WTC11 (cell line): ENCODE measurements at regions not wholly inside any gene's neighbourhood (a gene's known extent, or its start where the extent isn't known, plus 50 kb on each side); places are given as distances from the start of the nearest gene placed in this dataset.

Source experiments
- ATAC-seq: fragments of 200-7000 bp; cut with Tn5 transposase; 2 replicates; pipeline ENCODE4 v1.10.0; 2021; ENCODE audit warnings: mild to moderate bottlenecking, moderate library complexity
- CTCF ChIA-PET: fragments of 300-600 bp; sonication (Branson Sonifier 250); formaldehyde crosslinking; loops from one replicate; lab custom pipeline; 2021; ENCODE audit warnings: antibody characterized with exemption; lab: Charles Lee
- POLR2A ChIA-PET: fragments of 350-600 bp; sonication (Branson Sonifier 250); formaldehyde crosslinking; loops from one replicate; lab custom pipeline; 2021; ENCODE audit warnings: antibody characterized with exemption; lab: Charles Lee
- DNase-seq: peaks from one replicate; pipeline ENCODE4 v3.0.0; 2021; ENCODE audit warnings: low spot score
- H3K27ac Mint-ChIP-seq: 2 replicates; pipeline ENCODE4 v1.8.0; 2021; ENCODE audit warnings: mixed read lengths
- H3K27me3 Mint-ChIP-seq: 2 replicates; pipeline ENCODE4 v1.8.0; 2021; ENCODE audit warnings: low read depth, mild to moderate bottlenecking, moderate library complexity, mixed read lengths
- H3K36me3 Mint-ChIP-seq: 2 replicates; pipeline ENCODE4 v1.8.0; 2021; ENCODE audit warnings: mixed read lengths
- H3K4me1 Mint-ChIP-seq: 2 replicates; pipeline ENCODE4 v1.8.0; 2022; ENCODE audit warnings: mixed read lengths
- H3K4me3 Mint-ChIP-seq: 2 replicates; pipeline ENCODE4 v1.8.0; 2021; ENCODE audit warnings: mild to moderate bottlenecking, moderate library complexity, mixed read lengths
- H3K9me3 Mint-ChIP-seq: 2 replicates; pipeline ENCODE4 v1.8.0; 2021; ENCODE audit warnings: mixed read lengths
- ATF1 ChIP-seq: sonication (generic); formaldehyde crosslinking; IDR thresholded peaks from 2 replicates; pipeline ENCODE4 v1.8.1; 2023; ENCODE audit warnings: mild to moderate bottlenecking, moderate library complexity, missing genetic modification reagents
- E2F4 ChIP-seq: sonication (generic); formaldehyde crosslinking; IDR thresholded peaks from 2 replicates; pipeline ENCODE4 v1.8.1; 2022; ENCODE audit warnings: low read depth, mild to moderate bottlenecking, moderate library complexity, missing genetic modification reagents, borderline replicate concordance
- E2F5 ChIP-seq: sonication (generic); formaldehyde crosslinking; IDR thresholded peaks from 2 replicates; pipeline ENCODE4 v1.8.1; 2022; ENCODE audit warnings: mild to moderate bottlenecking, moderate library complexity, missing genetic modification reagents
- ELF4 ChIP-seq: sonication (generic); formaldehyde crosslinking; IDR thresholded peaks from 2 replicates; pipeline ENCODE4 v1.8.1; 2022; ENCODE audit warnings: low read depth, mild to moderate bottlenecking, moderate library complexity, missing genetic modification reagents
- EMX1 ChIP-seq: fragments of 250-450 bp; sonication (Bioruptor Pico); IDR thresholded peaks from 2 replicates; pipeline ENCODE4 v1.8.0; 2021; ENCODE audit warnings: mild to moderate bottlenecking
- ESRRA ChIP-seq: sonication (generic); formaldehyde crosslinking; IDR thresholded peaks from 2 replicates; pipeline ENCODE4 v1.8.1; 2022; ENCODE audit warnings: mild to moderate bottlenecking, missing genetic modification reagents, borderline replicate concordance
- ETV6 ChIP-seq: sonication (generic); formaldehyde crosslinking; IDR thresholded peaks from 2 replicates; pipeline ENCODE4 v1.8.1; 2022; ENCODE audit warnings: mild to moderate bottlenecking, missing genetic modification reagents
- FOXJ3 ChIP-seq: sonication (generic); formaldehyde crosslinking; IDR thresholded peaks from 2 replicates; pipeline ENCODE4 v1.9.0; 2021; ENCODE audit warnings: missing genetic modification reagents, mild to moderate bottlenecking, borderline replicate concordance
- GTF2I ChIP-seq: fragments of 250-450 bp; sonication (Bioruptor Pico); conservative IDR thresholded peaks from 2 replicates; pipeline ENCODE4 v1.4.0; 2021; ENCODE audit warnings: mild to moderate bottlenecking
- JUN ChIP-seq: sonication (generic); formaldehyde crosslinking; IDR thresholded peaks from 2 replicates; pipeline ENCODE4 v1.8.0; 2023; ENCODE audit warnings: mild to moderate bottlenecking, missing genetic modification reagents
- NFATC4 ChIP-seq: fragments of 250-450 bp; sonication (Bioruptor Pico); IDR thresholded peaks from 2 replicates; pipeline ENCODE4 v1.9.0; 2021; ENCODE audit warnings: mild to moderate bottlenecking
- NR1H2 ChIP-seq: sonication (generic); formaldehyde crosslinking; IDR thresholded peaks from 2 replicates; pipeline ENCODE4 v1.9.0; 2021; ENCODE audit warnings: mild to moderate bottlenecking, moderate library complexity, missing genetic modification reagents
- NR3C1 ChIP-seq: sonication (generic); formaldehyde crosslinking; conservative IDR thresholded peaks from 2 replicates; pipeline ENCODE4 v1.8.1; 2023; ENCODE audit warnings: low read depth, mild to moderate bottlenecking, missing genetic modification reagents
- RELA ChIP-seq: sonication (generic); formaldehyde crosslinking; IDR thresholded peaks from 2 replicates; pipeline ENCODE4 v1.8.1; 2022; ENCODE audit warnings: missing genetic modification reagents, mild to moderate bottlenecking, borderline replicate concordance
- TEAD1 ChIP-seq: sonication (generic); formaldehyde crosslinking; IDR thresholded peaks from 2 replicates; pipeline ENCODE4 v1.8.0; 2022; ENCODE audit warnings: mild to moderate bottlenecking, missing genetic modification reagents
- TP53 ChIP-seq: sonication (generic); formaldehyde crosslinking; IDR thresholded peaks from 2 replicates; pipeline ENCODE4 v1.8.1; 2023; ENCODE audit warnings: mild to moderate bottlenecking, missing genetic modification reagents
- USF2 ChIP-seq: sonication (generic); formaldehyde crosslinking; IDR thresholded peaks from 2 replicates; pipeline ENCODE4 v1.8.1; 2023; ENCODE audit warnings: mild to moderate bottlenecking, missing genetic modification reagents, moderate library complexity
- ZBTB43 ChIP-seq: sonication (generic); formaldehyde crosslinking; IDR thresholded peaks from 2 replicates; pipeline ENCODE4 v1.8.1; 2023; ENCODE audit warnings: mild to moderate bottlenecking, missing genetic modification reagents
- ZNF317 ChIP-seq: sonication (generic); formaldehyde crosslinking; IDR thresholded peaks from 2 replicates; pipeline ENCODE4 v1.8.1; 2023; ENCODE audit warnings: low read depth, mild to moderate bottlenecking, moderate library complexity, missing genetic modification reagents, borderline replicate concordance
- TF ChIP-seq, protein P1 (sequence below): sonication (generic); formaldehyde crosslinking; IDR thresholded peaks from 2 replicates; pipeline ENCODE4 v1.8.0; 2022; ENCODE audit warnings: mild to moderate bottlenecking, missing genetic modification reagents
- TF ChIP-seq, protein P2 (sequence below): fragments of 250-450 bp; sonication (Bioruptor Pico); conservative IDR thresholded peaks from 2 replicates; pipeline ENCODE4 v1.9.0; 2021; ENCODE audit warnings: mild to moderate bottlenecking
- TF ChIP-seq, protein P3 (sequence below): fragments of 250-450 bp; sonication (Bioruptor Pico); IDR thresholded peaks from 2 replicates; pipeline ENCODE4 v1.8.0; 2021; ENCODE audit warnings: mild to moderate bottlenecking
- TF ChIP-seq, protein P4 (sequence below): fragments of 250-450 bp; sonication (Bioruptor Pico); IDR thresholded peaks from 2 replicates; pipeline ENCODE4 v1.9.0; 2021; ENCODE audit warnings: moderate library complexity, mild to moderate bottlenecking, inconsistent platforms, borderline replicate concordance
- TF ChIP-seq, protein P5 (sequence below): sonication (generic); formaldehyde crosslinking; conservative IDR thresholded peaks from 2 replicates; pipeline ENCODE4 v1.8.1; 2022; ENCODE audit warnings: mild to moderate bottlenecking, missing genetic modification reagents
- TF ChIP-seq, protein P6 (sequence below): sonication (generic); formaldehyde crosslinking; IDR thresholded peaks from 2 replicates; pipeline ENCODE4 v1.8.0; 2023; ENCODE audit warnings: missing genetic modification reagents

- no peaks in the 10 kb centered on the region; the same call in 1 of the 2 replicates for H3K27me3 Mint-ChIP-seq
- H3K4me3 Mint-ChIP-seq, result no peak overlapping the region
- ChIA-PET POLR2A (no interaction called here), CTCF (no interaction called here)
- H3K36me3 Mint-ChIP-seq, result no peaks in the 10 kb centered on the region
- 0 out of 2 replicates have a peak, but pooled peaks cover 3% of the 10 kb centered on the region for H3K9me3 Mint-ChIP-seq
- no peak for TF ChIP-seq USF2
- TF ChIP-seq, protein P1, sequence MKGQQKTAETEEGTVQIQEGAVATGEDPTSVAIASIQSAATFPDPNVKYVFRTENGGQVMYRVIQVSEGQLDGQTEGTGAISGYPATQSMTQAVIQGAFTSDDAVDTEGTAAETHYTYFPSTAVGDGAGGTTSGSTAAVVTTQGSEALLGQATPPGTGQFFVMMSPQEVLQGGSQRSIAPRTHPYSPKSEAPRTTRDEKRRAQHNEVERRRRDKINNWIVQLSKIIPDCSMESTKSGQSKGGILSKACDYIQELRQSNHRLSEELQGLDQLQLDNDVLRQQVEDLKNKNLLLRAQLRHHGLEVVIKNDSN, result no peak
- no peak for TF ChIP-seq FOXJ3 (CRISPR knock-in tag)
- no peak for TF ChIP-seq ZNF317 (CRISPR knock-in tag)
- no peak for TF ChIP-seq ATF1
- TF ChIP-seq, protein P2, sequence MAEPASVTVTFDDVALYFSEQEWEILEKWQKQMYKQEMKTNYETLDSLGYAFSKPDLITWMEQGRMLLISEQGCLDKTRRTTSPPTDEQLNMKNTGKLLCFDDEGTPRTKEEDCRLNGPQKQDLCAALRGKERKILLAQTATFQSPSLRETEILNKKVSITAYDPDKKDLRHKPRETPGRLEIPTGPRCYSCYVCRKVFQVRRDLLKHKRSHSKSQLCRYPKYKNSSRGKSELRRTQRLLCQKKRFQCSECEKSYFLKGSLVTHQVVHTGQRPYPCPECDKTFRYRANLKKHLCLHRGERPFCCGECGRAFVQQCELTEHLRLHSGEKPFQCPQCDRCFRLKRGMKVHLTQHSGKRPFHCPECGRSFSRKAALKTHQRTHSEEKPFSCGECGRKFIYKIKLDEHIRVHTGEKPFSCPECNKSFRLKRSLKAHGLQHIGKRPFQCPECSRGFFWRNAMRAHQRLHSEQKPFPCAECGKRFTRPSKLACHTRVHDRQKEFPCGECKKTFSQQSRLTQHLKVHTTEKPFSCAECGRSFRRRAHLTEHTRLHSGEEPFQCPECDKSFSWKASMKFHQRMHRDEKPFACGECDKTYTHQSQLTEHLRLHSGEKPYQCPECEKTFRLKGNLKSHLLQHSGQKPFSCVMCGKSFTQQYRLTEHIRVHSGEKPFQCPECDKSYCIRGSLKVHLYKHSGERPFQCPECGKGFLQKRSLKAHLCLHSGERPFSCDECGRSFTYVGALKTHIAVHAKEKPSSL (CRISPR knock-in tag), result no peak
- no peak for TF ChIP-seq ETV6
- no peak for TF ChIP-seq NR3C1 (CRISPR knock-in tag)
- TF ChIP-seq, protein P3, sequence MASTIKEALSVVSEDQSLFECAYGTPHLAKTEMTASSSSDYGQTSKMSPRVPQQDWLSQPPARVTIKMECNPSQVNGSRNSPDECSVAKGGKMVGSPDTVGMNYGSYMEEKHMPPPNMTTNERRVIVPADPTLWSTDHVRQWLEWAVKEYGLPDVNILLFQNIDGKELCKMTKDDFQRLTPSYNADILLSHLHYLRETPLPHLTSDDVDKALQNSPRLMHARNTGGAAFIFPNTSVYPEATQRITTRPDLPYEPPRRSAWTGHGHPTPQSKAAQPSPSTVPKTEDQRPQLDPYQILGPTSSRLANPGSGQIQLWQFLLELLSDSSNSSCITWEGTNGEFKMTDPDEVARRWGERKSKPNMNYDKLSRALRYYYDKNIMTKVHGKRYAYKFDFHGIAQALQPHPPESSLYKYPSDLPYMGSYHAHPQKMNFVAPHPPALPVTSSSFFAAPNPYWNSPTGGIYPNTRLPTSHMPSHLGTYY (CRISPR knock-in tag), result no peak
- TF ChIP-seq NFATC4 (CRISPR knock-in tag), result no peak
- no peak for TF ChIP-seq EMX1 (CRISPR knock-in tag)
- no peak for TF ChIP-seq E2F4 (CRISPR knock-in tag)
- TF ChIP-seq GTF2I, result no peak
- TF ChIP-seq TP53 (CRISPR knock-in tag), result no peak
- TF ChIP-seq TEAD1, result no peak
- no peak for TF ChIP-seq ELF4 (CRISPR knock-in tag)
- TF ChIP-seq NR1H2 (CRISPR knock-in tag), result no peak
- no peak for TF ChIP-seq ZBTB43 (CRISPR knock-in tag)
- peaks cover 13% of the 10 kb centered on the region for H3K4me1 Mint-ChIP-seq
- DNase-seq, result no peak
- ATAC-seq, result no peak
- no peak overlapping the region for H3K27ac Mint-ChIP-seq
Observed at GRCh38 chr6:121594053-121594452, 158.6 kb downstream of the GJA1 start.

DNA sequence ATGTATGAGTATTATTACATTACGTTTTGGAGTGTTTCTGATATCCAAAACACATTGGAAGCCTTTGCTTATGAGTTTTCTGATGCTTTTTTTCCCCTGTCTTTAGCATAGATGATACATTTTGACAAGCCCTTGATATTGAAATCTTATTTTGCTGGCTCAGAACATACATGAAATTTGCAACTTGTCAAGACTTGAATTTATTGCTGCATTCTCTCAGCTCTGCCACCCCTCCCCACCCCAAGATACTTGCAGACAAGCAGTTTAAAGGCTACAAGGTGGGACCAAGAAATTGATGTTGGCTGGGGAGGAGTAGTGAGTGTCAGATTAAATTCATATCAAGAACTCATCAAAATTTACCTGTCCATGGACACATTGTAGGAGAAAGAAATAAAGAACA, 160.2 kb downstream of the GJA1 start:
- Mint-ChIP-seq H3K27ac (no peak overlapping the region), H3K9me3 (0 out of 2 replicates have a peak, but pooled peaks cover 3% of the 10 kb centered on the region), H3K36me3 (no peaks in the 10 kb centered on the region), H3K27me3 (no peaks in the 10 kb centered on the region; the same call in 1 of the 2 replicates), H3K4me1 (peaks cover 9% of the 10 kb centered on the region), H3K4me3 (no peak overlapping the region)
- DNase-seq (no peak), ATAC-seq (no peak)
- ChIA-PET POLR2A (no interaction called here), CTCF (no interaction called here)
- no peak for TF ChIP-seq ESRRA (CRISPR knock-in tag)
- no peak for TF ChIP-seq RELA (CRISPR knock-in tag)
- TF ChIP-seq E2F5, result no peak
- TF ChIP-seq, protein P4, sequence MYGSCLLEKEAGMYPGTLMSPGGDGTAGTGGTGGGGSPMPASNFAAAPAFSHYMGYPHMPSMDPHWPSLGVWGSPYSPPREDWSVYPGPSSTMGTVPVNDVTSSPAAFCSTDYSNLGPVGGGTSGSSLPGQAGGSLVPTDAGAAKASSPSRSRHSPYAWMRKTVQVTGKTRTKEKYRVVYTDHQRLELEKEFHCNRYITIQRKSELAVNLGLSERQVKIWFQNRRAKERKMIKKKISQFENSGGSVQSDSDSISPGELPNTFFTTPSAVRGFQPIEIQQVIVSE, result no peak
- TF ChIP-seq FOXJ3 (CRISPR knock-in tag), result no peak
- TF ChIP-seq, protein P5, sequence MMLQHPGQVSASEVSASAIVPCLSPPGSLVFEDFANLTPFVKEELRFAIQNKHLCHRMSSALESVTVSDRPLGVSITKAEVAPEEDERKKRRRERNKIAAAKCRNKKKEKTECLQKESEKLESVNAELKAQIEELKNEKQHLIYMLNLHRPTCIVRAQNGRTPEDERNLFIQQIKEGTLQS, result no peak
- TF ChIP-seq, protein P6, sequence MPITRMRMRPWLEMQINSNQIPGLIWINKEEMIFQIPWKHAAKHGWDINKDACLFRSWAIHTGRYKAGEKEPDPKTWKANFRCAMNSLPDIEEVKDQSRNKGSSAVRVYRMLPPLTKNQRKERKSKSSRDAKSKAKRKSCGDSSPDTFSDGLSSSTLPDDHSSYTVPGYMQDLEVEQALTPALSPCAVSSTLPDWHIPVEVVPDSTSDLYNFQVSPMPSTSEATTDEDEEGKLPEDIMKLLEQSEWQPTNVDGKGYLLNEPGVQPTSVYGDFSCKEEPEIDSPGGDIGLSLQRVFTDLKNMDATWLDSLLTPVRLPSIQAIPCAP (CRISPR knock-in tag), result no peak
- TF ChIP-seq JUN (CRISPR knock-in tag), result no peak
